BJ (cell line): ENCODE measurements at regions not wholly inside any gene's neighbourhood (a gene's known extent, or its start where the extent isn't known, plus 50 kb on each side); places are given as distances from the start of the nearest gene placed in this dataset.

Source experiments
- CTCF ChIA-PET: fragments of 350-600 bp; formaldehyde crosslinking; extraction: SDS; loops from one replicate; lab custom pipeline; 2021; ENCODE audit warnings: antibody characterized with exemption, inconsistent platforms; lab: Yijun Ruan, JAX
- POLR2A ChIA-PET: fragments of 300-600 bp; sonication (Branson Sonifier 250); formaldehyde crosslinking; extraction: SDS; loops from one replicate; lab custom pipeline; 2021; ENCODE audit warnings: antibody characterized with exemption; lab: Charles Lee
- DNase-seq: peaks from one replicate; pipeline ENCODE4 v3.0.0-alpha.2; 2011; ENCODE audit warnings: low read depth
- H3K27me3 ChIP-seq: 2 replicates; pipeline ENCODE4 v1.6.0; 2011; ENCODE audit warnings: low read length; ENCODE audit not compliant: control insufficient read depth, insufficient read depth
- H3K36me3 ChIP-seq: 2 replicates; pipeline ENCODE4 v1.5.1; 2011; ENCODE audit warnings: low read length; ENCODE audit not compliant: control insufficient read depth, insufficient read depth
- H3K4me3 ChIP-seq: 2 replicates; pipeline ENCODE4 v1.5.1; 2011; ENCODE audit warnings: low read depth, mild to moderate bottlenecking, control low read depth, low read length
- CTCF ChIP-seq: IDR thresholded peaks from 2 replicates; pipeline ENCODE4 v1.5.1; 2011; ENCODE audit warnings: low read depth, mild to moderate bottlenecking, control low read depth, inconsistent platforms, low read length, moderate library complexity; ENCODE audit not compliant: insufficient read depth

GRCh38 chr4:24114919-24115500 is 225.2 kb upstream of the PPARGC1A start:
- ChIA-PET POLR2A (no interaction called here), CTCF (no interaction called here)
- DNase-seq: no peak
- Histone ChIP-seq H3K27me3 (peaks cover 2% of the 10 kb centered on the region; the same call in 1 of the 2 replicates), H3K4me3 (no peak overlapping the region), H3K36me3 (no peaks in the 10 kb centered on the region)
- TF ChIP-seq CTCF: no peak

DNA sequence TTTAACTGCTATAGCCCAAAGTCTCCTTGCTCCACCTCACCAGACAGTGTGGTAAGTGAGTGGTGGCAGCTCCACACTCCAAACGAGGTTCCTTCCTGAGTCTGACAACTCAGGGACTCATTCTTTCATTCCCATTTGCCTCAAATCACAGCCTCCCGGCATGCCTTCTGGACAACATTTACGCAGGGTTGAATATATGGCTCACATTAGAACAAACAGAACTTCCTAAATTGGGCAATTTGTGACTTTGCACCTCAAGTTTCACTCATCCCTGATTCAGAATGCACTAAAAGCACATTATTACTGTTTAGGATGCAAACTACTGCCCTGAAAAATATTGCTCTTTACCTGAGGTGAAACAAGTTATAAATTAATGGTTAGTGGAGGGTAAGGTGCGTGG is 224.6 kb upstream of the PPARGC1A start:
- Histone ChIP-seq H3K36me3 (no peaks in the 10 kb centered on the region), H3K4me3 (no peak overlapping the region), H3K27me3 (peaks cover 2% of the 10 kb centered on the region; the same call in 1 of the 2 replicates)
- no peak for DNase-seq
- POLR2A ChIA-PET: no interaction called here
- TF ChIP-seq CTCF: no peak
- CTCF ChIA-PET: no interaction called here

- Histone ChIP-seq H3K27me3 (peaks cover 2% of the 10 kb centered on the region; the same call in 1 of the 2 replicates), H3K36me3 (no peaks in the 10 kb centered on the region), H3K4me3 (no peak overlapping the region)
- no peak for TF ChIP-seq CTCF
- DNase-seq: no peak
- POLR2A ChIA-PET: no interaction called here
- CTCF ChIA-PET: no interaction called here
Measured at GRCh38 chr4:24112466-24112865, 222.6 kb upstream of the PPARGC1A start.

DNA sequence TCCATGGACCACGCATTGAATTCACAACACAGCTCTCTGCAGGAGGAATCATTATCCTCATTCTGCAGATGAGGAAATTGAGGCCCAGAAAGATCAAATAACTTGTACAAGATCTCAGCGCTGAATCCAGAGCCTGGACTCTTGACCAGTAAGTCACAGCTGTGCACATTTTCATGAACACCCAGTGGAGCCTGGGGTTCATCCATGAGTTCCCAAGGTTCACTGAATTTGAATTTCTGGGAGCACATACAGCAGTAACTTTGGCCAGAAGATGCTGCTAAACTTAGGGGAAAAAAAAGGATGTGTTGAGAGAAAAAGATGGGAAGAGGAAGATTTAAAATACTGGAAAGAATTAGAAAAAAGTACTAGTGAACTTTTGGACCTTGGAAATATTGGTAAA is 218.7 kb upstream of the PPARGC1A start:
- ChIA-PET CTCF (no interaction called here), POLR2A (no interaction called here)

GRCh38 chr4:24105327-24106038 is 215.6 kb upstream of the PPARGC1A start:
- H3K36me3 ChIP-seq: no peaks in the 10 kb centered on the region
- no peaks in the 10 kb centered on the region for H3K27me3 ChIP-seq
- ChIA-PET POLR2A (no interaction called here), CTCF (interaction anchor here (1.4 kb wide), 1 partner anchor 11 kb away, joined by 5 read pairs; no protein-coding TSS in a partner anchor)
- H3K4me3 ChIP-seq: no peak overlapping the region
- TF ChIP-seq CTCF: 0 out of 2 replicates have a peak, but pooled peaks have one; percentile 4
- DNase-seq: peak; percentile 78

More for the DNA sequence above, 218.7 kb upstream of the PPARGC1A start:
- no peak for DNase-seq
- no peaks in the 10 kb centered on the region for H3K36me3 ChIP-seq
- TF ChIP-seq CTCF: no peak
- H3K27me3 ChIP-seq: no peaks in the 10 kb centered on the region
- no peak overlapping the region for H3K4me3 ChIP-seq
